ENCODE measurements at regions not wholly inside any gene's neighbourhood (a gene's known extent, or its start where the extent isn't known, plus 50 kb on each side); places are given as distances from the start of the nearest gene placed in this dataset.

- no peaks in the 10 kb centered on the region for H3K36me3 ChIP-seq (ENCODE audit: insufficient read depth in 1 of 2, low read depth in 1 of 2)
- no peaks in the 10 kb centered on the region for H3K4me1 ChIP-seq
- no peaks in the 10 kb centered on the region for H3K27me3 ChIP-seq (ENCODE audit: insufficient read depth in 3 of 3, low read length in 2 of 3)
- WGBS, 3 donors: 81 to 100% (median 92%) methylated on average over 1 of the region's 1 CpG
- no peak overlapping the region for H3K4me3 ChIP-seq
- TF ChIP-seq, protein P1, sequence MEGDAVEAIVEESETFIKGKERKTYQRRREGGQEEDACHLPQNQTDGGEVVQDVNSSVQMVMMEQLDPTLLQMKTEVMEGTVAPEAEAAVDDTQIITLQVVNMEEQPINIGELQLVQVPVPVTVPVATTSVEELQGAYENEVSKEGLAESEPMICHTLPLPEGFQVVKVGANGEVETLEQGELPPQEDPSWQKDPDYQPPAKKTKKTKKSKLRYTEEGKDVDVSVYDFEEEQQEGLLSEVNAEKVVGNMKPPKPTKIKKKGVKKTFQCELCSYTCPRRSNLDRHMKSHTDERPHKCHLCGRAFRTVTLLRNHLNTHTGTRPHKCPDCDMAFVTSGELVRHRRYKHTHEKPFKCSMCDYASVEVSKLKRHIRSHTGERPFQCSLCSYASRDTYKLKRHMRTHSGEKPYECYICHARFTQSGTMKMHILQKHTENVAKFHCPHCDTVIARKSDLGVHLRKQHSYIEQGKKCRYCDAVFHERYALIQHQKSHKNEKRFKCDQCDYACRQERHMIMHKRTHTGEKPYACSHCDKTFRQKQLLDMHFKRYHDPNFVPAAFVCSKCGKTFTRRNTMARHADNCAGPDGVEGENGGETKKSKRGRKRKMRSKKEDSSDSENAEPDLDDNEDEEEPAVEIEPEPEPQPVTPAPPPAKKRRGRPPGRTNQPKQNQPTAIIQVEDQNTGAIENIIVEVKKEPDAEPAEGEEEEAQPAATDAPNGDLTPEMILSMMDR (IDR thresholded peaks at IDR 0.05): no peak
- intact Hi-C loops (cut with DNase I): no loop called here
- H3K9me3 ChIP-seq: peaks cover 8% of the 10 kb centered on the region
- no peak for DNase-seq
- no peak overlapping the region for H3K27ac ChIP-seq
- no peak for ATAC-seq
These were observed 73.9 kb upstream of the PRICKLE2 start for GRCh38 chr3:64299206-64299605.

DNA sequence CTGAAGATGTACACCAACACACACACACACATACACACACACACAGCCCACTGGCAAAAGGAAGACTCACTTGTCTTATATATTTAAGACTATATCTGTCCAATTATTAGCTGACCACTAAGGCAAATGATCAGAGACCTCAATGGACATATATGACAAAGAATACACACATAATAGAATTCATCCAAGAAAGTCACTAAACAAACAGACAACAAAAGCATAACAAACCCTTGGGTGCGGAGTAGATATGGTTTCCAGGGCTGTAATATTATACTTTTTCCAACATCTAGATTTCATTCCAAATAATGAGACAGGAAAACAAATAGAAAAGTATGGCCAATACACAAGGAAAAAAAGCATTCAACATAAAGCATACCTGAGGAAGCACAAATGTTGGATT is 72.3 kb upstream of the PRICKLE2 start:
- Histone ChIP-seq H3K27ac (no peak overlapping the region), H3K36me3 (ENCODE audit: insufficient read depth in 1 of 2, low read depth in 1 of 2) (no peaks in the 10 kb centered on the region), H3K9me3 (peaks cover 8% of the 10 kb centered on the region), H3K4me1 (no peaks in the 10 kb centered on the region), H3K27me3 (ENCODE audit: insufficient read depth in 3 of 3, low read length in 2 of 3) (no peaks in the 10 kb centered on the region), H3K4me3 (no peak overlapping the region)
- TF ChIP-seq, protein P1 (IDR thresholded peaks at IDR 0.05): no peak
- WGBS, 3 donors: 50 to 98% (median 95%) methylated on average over 1 of the region's 1 CpG
- ATAC-seq: no peak
- intact Hi-C loops (cut with DNase I): no loop called here
- DNase-seq: no peak

DNA sequence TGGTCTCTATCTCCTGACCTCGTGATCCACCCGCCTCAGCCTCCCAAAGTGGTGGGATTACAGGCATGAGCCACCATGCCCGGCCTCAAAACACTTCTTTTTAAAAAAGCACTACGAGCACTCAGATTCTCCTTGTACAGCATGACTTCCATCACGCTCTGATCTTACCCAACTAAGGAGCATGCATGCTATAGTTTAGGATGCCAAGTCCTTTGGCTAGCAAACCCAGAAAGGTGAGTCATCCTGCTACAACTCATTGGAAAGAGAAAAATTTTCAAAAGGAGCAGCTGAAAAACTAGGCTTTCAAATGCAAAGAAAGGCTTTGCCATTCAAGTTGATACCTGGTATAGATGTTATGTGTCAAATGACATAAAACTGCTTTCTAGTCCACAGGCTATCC is 70.3 kb upstream of the PRICKLE2 start:
- intact Hi-C loops (cut with DNase I): no loop called here
- Histone ChIP-seq H3K27me3 (ENCODE audit: insufficient read depth in 3 of 3, low read length in 2 of 3) (no peaks in the 10 kb centered on the region), H3K9me3 (peaks cover 8% of the 10 kb centered on the region), H3K4me1 (no peaks in the 10 kb centered on the region), H3K36me3 (ENCODE audit: insufficient read depth in 1 of 2, low read depth in 1 of 2) (no peaks in the 10 kb centered on the region), H3K27ac (no peak overlapping the region), H3K4me3 (no peak overlapping the region)
- no peak for DNase-seq
- TF ChIP-seq, protein P1 (IDR thresholded peaks at IDR 0.05): no peak
- 59 to 76% (median 64%) methylated on average over 5 of the region's 5 CpGs for WGBS, 3 donors
- no peak for ATAC-seq

- 92 to 99% (median 95%) methylated on average over 2 of the region's 2 CpGs for WGBS, 3 donors
- H3K36me3 ChIP-seq (ENCODE audit: insufficient read depth in 1 of 2, low read depth in 1 of 2): no peaks in the 10 kb centered on the region
- TF ChIP-seq, protein P1 (IDR thresholded peaks at IDR 0.05): no peak
- DNase-seq (no peak), ATAC-seq (no peak)
- no peak overlapping the region for H3K27ac ChIP-seq
- H3K4me3 ChIP-seq: no peak overlapping the region
- peaks cover 8% of the 10 kb centered on the region for H3K9me3 ChIP-seq
- no peaks in the 10 kb centered on the region for H3K4me1 ChIP-seq
- intact Hi-C loops (cut with DNase I): no loop called here
- no peaks in the 10 kb centered on the region for H3K27me3 ChIP-seq (ENCODE audit: insufficient read depth in 3 of 3, low read length in 2 of 3)
These were observed 69.5 kb upstream of the PRICKLE2 start for GRCh38 chr3:64294771-64295170.

- intact Hi-C loops (cut with DNase I): no loop called here
- H3K27me3 ChIP-seq (ENCODE audit: insufficient read depth in 3 of 3, low read length in 2 of 3): no peaks in the 10 kb centered on the region
- TF ChIP-seq, protein P1 (IDR thresholded peaks at IDR 0.05): no peak
These were observed 67.9 kb upstream of the PRICKLE2 start for GRCh38 chr3:64293121-64293520.

More at GRCh38 chr3:64293121-64293520, 67.9 kb upstream of the PRICKLE2 start:
- no peak for DNase-seq
- ATAC-seq: no peak
- no peak overlapping the region for H3K4me3 ChIP-seq
- WGBS, 3 donors: 93 to 98% (median 97%) methylated on average over 9 of the region's 9 CpGs
- H3K4me1 ChIP-seq: no peaks in the 10 kb centered on the region
- no peak overlapping the region for H3K27ac ChIP-seq
- H3K9me3 ChIP-seq: peaks cover 8% of the 10 kb centered on the region
- H3K36me3 ChIP-seq (ENCODE audit: insufficient read depth in 1 of 2, low read depth in 1 of 2): no peaks in the 10 kb centered on the region
